HPDE6-E6E7 (cell line): ENCODE measurements at regions not wholly inside any gene's neighbourhood (a gene's known extent, or its start where the extent isn't known, plus 50 kb on each side); places are given as distances from the start of the nearest gene placed in this dataset.
"Not testable (repeated sequence)": the region's sequence is repeated elsewhere in the genome, so short reads cannot be mapped to it uniquely, and the experiment has no call there.

ENCODE experiments used
- DNase-seq: peaks from one replicate; pipeline ENCODE4 v3.0.0; 2011; ENCODE audit warnings: missing footprints; ENCODE audit errors: extremely low spot score

- DNase-seq: no peak
Measured at GRCh38 chr4:15163284-15163645, 161.0 kb downstream of the CPEB2 start.

- no peak for DNase-seq
Measured at GRCh38 chr4:15164571-15164970, 162.3 kb downstream of the CPEB2 start.

GRCh38 chr4:15167743-15168142, 165.5 kb downstream of the CPEB2 start:
- no peak for DNase-seq

GRCh38 chr4:15168759-15169158, 166.5 kb downstream of the CPEB2 start:
- no peak for DNase-seq

GRCh38 chr4:15171725-15172124, 169.4 kb downstream of the CPEB2 start:
- no peak for DNase-seq

- no peak for DNase-seq
Measured at GRCh38 chr4:15173251-15173650, 171.0 kb downstream of the CPEB2 start.

GRCh38 chr4:15174168-15174567, 171.9 kb downstream of the CPEB2 start:
- not testable (repeated sequence) for DNase-seq

- DNase-seq: not testable (repeated sequence)
Measured at GRCh38 chr4:15179842-15180241, 177.6 kb downstream of the CPEB2 start.

GRCh38 chr4:15182600-15183220, 180.4 kb downstream of the CPEB2 start:
- DNase-seq: peak; percentile 13

GRCh38 chr4:15186149-15186548, 183.9 kb downstream of the CPEB2 start:
- DNase-seq: no peak

- no peak for DNase-seq
Measured at GRCh38 chr4:15186806-15187205, 184.5 kb downstream of the CPEB2 start.

- no peak for DNase-seq
Measured at GRCh38 chr4:15188605-15189539, 186.6 kb downstream of the CPEB2 start.

- DNase-seq: no peak
Measured at GRCh38 chr4:15194520-15194919, 192.2 kb downstream of the CPEB2 start.

- peak; percentile 36 for DNase-seq
Measured at GRCh38 chr4:15197005-15197404, 194.7 kb downstream of the CPEB2 start.

GRCh38 chr4:15198070-15198727, 195.9 kb downstream of the CPEB2 start:
- no peak for DNase-seq

- DNase-seq: no peak
Measured at GRCh38 chr4:15201782-15202181, 199.5 kb downstream of the CPEB2 start.

- no peak for DNase-seq
Measured at GRCh38 chr4:15202481-15202880, 200.2 kb downstream of the CPEB2 start.

- DNase-seq: not testable (repeated sequence)
Measured at GRCh38 chr4:15206526-15206925, 204.2 kb downstream of the CPEB2 start.

GRCh38 chr4:15213302-15213970, 211.2 kb downstream of the CPEB2 start:
- no peak for DNase-seq

GRCh38 chr4:15215109-15215508, 212.7 kb upstream of the C1QTNF7 start:
- no peak for DNase-seq

GRCh38 chr4:15226203-15226602, 201.6 kb upstream of the C1QTNF7 start:
- no peak for DNase-seq
